DMS79 (cell line): ENCODE measurements at regions not wholly inside any gene's neighbourhood (a gene's known extent, or its start where the extent isn't known, plus 50 kb on each side); places are given as distances from the start of the nearest gene placed in this dataset.

ENCODE experiments used
- DNase-seq: peaks from one replicate; lab custom pipeline; 2025; lab: John Stamatoyannopoulos, UW

DNA sequence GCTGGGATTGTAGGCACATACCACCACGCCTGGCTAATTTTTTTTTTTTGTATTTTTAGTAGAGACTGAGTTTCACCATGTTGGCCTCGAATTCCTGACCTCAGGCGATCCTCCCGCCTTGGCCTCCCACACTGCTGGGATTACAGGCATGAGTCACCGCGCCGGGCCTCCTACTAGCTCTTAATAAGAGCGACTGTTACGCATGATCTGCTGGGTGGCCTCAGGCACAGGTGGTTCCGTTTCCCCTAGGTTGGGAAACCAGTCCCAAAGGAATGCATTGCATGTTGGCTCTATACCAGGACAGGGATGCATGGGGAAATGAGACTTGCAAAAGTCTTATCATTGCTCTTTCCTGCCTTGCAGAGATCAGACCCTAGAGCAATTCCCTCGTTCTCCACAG is 184.7 kb upstream of the PPP1R26 start:
- no peak for DNase-seq

DNA sequence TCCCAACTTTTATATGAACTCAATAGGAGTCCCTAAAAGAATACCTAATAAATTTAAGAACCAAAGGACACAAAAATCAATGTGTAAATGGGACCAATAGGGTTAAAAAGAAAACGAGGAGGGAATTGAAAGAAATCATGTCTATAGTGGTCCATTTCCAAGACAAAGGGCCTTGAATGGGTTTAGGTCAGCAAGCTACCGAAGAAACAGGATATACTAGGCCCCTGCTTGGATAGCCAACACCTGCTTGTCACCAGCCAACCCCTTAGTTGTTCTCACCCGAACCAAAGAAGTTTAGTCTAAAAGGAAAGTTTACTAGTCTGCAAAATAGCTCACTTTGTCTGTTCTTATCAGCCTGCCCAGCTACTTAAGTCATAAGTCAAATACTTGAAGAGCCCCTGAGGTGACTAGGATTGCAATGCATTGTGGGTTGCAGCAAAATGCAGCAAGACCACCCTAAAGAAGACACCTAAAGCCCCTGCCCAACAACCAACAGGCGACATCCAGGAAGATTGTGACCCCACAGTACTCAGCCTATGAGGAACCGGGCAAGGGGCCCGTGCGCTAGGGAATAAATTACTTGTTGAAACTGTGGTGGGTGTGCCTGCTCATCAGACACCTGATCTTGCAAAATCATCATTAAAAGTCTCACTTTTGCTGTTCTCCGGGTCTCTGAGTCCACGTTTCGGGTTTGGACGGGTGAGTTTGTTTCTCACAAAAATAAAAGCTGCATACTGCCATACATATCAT is 183.9 kb upstream of the PPP1R26 start:
- no peak for DNase-seq

DNA sequence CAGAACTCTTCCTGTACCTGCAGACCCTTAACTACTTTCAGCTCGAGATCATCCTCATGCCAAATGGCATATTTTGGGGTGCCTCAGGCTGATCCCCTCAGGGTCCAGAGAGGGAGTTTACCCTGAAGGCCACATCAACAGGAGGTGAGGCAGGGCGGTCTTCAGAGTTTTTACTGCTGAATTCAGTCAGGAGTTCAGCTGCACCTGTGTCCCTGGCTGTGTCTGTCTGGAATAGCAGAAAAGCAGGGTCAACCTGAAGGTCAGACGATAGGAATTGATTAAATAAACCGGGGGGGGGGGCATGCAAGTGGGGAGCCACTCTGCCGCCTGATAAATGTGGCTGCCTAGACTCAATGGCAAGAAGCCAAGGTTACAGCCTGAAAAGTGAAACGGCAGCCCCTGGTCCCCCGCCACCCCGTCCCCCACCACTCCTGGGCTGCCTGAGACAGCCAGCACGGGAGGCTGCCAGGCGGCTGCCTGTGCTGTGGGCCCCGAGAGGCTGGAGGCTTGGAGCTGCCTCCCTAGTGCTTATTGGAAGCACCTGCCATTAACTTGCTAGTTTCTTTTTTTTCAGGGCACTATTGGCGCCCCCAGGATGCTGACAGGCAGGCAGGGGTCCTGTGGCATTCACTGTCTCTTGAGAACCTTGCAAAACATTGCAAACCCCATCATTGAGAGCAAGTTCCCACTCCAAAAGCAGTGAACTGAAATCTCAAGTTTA is 182.7 kb upstream of the PPP1R26 start:
- no peak for DNase-seq

DNA sequence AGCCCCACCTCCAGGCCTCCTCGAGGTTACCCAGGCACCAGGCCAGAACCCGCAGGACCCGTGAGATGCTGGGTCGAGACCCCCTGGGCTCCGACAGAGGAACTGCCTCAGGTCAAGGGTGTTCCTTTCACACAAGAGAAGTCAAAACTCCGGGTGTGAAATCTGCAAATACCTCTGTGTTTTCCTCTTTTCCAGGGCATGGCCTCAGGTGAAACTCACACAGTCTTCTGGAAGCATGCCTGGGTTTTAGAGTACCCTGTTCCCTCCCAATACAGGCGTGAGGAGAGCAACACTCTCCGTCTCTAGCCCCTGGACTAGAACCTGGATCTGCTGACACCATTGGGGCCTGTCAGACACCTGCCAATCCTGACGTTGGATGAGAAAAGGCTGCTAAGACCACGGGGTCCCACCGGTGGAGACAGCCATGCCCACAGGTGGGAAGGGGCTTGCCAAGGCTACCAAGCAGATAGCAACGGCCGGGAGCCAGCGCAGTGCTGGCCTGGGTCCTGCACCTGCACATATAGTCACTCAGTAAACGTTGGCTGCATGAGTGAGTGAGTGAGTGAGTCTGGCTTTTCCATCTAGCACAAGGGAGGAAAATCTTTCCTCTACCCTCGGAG is 182.0 kb upstream of the PPP1R26 start:
- DNase-seq = peak; percentile 88

DNA sequence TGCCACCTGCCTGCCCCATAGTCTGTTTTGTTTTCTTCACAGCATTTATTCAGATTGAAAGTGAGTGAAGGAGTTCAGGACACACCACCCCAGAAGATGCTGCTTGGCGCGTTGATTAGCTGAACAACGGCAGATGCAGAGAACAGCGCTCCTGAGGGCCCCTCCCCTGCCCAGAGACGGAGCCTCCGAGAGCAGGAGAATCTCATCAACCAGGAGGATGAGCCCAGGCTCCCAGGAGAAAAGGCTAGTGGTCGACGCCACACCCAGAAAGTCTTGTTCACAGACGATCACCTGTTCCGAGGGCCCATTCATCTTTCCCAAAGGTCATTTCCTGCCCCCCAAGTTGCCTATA is 180.4 kb upstream of the PPP1R26 start:
- DNase-seq = no peak

DNA sequence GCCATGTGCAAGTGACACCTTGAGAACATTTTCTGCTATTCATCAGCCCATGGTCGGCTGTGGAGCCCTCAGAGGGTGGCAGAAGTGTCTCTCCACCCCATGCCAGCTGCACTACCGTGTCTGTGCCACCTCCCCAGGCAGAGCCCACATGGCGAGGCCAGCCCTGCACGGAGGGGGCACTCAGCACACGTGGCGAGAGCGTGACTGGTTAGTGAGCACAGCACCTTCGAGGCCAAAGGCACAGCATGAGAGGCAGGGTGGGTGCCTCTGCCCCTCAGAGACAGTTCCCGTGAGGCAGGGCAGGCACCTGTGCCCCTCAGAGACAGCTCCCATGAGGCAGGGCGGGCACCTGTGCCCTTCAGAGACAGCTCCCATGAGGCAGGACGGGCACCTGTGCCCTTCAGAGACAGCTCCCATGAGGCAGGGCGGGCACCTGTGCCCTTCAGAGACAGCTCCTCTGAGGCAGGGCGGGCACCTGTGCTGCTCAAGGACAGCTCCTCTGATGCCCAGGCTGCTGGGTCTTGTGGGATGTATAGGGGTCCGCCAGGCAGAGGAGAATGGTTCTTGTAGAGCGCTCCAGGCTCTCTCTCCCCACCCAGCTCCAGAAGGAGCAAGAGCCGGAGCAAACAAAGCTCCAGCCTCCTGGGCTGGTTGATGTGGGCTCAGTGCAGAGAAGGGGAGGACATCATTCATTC is 179.8 kb upstream of the PPP1R26 start:
- DNase-seq = no peak

DNA sequence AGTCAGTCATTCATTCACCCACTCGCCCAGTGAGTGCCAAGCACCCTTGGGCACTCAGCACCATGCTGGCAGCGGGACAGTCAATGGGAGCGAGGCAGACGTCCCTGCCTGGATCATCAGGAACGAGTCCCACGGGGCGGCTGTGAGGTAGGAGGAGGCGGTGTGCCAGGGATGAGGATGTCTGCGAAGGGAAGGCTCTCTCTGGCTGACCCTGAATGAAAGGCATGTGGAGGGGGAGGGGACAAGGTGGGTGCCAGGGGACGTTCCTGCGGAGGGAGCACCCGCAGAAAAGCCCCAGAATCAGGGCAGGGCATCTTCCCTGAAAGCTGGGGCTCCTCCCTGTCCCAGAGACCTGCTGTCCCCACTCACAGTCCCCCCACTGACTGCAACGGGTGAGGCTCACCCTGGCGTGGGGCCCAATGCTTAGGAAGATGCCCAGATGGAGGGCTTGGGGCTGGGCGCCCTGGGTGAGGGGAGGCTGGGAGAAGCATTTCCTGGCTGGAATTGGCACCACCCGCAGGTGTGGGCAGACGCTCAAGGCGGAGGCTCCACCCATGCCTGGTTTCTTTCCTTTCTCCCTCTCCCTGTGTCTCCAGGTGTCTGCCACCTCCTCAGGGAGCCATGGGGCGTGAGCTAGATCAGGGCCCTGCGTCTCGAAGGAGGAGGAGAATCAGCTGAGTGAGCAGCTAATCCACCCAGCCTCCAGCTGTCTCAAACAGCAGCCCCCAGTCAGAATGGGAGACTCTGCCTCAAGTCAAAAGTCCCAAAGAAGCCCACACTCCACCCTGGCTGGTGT is 179.0 kb upstream of the PPP1R26 start:
- peak; percentile 79 for DNase-seq

DNA sequence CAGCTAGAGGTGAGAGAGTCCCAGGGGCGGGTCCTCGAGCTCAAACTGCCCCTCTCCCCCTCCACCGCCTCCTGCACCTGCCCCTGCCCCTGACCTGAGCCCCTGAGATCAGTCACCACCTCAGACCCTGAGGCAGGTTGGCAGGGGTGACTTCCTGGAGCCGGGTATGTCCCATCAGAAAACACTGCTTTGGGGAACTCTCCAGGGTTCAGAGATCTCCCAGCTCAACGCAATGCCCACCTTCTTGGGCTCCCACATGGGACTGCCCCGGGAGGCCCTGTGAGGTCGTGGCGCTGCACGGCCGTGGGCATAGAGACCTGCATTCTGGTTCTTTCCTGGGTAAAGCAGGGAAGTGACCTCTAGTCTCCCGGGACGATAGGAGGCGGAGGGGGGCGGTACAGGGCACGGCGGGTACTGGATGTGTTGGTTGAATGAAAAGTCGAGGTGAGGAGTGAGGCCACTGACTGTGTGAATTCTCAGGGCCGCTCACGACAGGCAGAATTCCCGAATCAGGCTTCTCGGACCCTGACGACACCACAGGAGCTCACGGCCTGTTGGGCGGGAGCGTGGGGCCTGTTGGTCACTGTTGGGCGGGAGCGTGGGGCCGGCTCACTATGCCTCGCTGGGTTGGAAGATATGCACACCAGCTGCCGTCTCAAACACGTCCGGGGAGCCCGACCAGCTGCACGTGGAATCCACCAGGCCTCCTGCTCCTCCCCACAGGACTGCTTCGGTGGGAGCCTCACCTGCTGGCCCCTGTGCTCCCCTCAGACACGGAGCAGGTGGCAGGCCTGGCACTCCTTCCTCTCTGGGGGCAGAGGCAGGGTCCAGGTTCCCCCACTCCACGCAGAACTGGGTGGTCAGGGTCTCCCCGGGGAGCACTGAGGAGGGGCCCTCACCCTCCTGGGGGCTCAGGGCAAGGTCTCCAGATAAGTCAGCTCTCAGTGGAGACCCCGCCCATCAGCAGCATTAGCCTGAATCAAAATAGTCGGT is 178.0 kb upstream of the PPP1R26 start:
- no peak for DNase-seq

DNA sequence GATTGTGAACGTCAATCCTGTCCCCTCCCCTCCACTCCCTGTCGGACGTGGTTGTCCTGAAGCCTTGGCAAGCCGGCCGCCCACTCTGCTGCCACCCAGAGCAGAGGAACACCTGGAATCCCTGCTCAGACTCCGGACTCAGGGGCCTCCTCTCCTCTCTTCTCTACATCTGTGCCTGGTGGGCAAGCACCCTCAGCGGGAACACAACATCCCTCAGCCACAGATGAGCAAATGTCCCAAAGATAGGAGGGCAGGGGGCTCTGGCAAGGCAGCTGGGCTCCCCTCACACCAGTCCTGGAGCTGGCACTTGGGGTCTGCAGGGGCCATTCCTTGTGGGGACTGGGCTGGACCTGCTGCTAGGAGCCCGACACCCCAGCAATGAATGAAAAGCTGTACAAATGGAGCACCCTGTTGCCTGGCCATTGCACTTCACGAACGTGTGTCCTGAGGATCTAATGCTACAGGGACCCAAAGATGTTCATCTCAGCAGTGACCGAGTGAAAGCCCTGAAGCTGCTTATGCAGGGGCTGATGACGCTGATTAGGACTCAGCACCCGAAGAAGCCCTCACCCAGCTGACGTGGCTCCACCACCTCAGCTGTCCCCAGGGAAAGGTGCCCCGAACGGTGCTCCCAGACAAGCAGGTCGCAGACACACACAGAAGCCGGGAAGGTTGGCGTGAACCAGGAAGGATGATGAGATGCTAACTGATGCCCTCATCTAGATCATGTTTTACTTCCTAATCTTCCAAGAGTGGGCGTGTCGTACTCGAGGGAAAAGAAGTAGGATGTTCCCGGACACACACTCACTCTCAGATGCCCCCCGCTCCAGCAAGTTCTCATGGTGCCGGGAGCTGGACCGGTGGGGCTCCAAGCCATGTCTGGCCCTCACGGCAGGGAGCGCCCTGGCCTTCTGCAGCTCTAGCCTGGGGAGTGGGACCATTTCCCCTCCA is 177.0 kb upstream of the PPP1R26 start:
- DNase-seq = no peak

DNA sequence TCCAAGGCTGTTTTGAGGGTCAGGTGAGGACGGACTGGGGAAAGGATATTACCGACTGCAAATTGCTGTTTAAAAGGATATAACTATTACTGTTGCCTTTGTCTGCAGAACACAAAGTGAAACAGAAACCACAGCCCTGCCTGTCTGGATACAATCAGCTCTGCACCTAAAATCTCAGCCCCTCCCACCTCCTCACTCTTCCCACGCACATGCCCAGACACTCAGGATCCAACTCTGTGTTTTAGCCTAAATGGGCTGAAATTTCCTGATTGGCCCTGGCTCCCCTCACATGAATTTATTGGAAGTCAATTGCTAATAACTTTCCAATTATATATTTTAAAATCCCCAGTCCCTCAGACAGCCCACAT is 176.3 kb upstream of the PPP1R26 start:
- DNase-seq = no peak

DNA sequence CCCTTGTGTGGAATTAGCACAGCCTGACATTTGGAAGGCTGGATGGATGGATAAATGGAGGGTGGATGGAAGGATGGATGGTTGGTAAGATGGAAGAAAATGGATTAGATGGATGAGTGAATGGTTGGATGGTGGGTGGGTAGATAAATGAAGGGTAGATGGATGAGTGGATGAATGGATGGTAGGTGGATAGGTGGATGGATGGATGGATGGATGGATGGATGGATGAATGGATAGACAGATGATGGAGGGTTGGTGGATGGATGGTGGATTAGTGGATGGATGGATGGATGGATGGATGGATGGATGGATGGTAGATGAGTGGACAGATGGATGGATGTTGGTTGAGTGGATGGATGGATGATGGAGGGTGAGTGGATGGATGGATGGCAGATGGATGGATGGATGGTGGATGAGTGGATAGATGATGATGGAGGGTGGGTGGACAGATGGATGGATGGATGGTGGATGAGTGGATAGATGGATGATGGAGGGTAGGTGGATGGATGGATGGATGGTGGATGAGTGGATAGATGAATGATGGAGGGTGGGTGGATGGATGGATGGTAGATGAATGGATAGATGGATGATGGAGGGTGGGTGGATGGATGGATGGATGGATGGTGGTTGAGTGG is 175.6 kb upstream of the PPP1R26 start:
- no peak for DNase-seq

DNA sequence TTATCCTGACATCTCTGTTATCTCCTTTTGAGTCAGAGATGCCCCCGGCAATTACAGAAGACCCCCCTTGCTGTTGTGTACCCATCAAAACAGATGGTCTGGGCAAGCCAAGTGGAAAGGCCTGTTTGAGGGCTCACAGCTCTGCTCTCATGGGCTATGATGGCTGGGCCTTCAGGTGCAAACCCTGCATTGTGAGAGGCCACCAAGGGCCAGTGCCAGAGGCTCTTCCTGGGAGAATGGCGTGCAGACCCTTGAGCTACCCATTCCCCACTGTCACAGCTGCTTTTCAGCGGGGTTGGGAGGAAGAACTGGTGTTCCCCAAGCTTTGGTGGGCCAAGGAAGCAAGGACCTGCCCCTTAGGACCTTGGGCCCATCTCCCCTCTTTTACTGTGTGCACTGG is 174.7 kb upstream of the PPP1R26 start:
- no peak for DNase-seq

DNA sequence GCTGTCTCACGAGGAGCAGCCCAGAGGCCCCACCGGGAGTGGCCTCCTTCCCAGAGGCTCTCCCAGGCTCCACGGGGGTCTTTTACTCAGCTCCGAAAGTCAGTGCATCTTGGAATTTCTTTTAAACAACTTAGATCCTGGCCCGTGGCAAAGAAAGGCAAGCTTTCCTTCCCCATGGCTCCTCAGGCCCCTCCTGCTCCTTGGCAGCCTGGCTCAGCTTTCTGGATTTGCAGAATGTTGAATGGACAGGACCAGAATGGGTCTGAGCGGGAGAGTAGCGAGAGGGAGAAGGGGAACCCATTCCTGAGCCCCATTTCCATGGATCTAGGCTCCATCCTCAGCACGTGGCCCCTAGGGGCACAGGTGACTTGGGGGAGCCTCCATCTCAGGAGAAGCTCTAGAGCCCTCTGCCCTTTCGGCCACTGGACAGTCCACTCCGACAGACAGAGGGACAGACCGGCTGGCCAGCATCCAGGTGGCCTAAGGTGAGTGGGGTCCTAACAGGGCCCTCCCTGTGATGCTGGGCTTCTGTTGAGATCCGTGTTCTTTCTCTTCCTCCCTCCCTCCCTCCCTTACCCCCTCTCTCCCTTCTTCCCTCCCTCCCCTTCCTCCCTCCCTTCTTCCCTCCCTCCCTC is 173.9 kb upstream of the PPP1R26 start:
- DNase-seq = no peak

DNA sequence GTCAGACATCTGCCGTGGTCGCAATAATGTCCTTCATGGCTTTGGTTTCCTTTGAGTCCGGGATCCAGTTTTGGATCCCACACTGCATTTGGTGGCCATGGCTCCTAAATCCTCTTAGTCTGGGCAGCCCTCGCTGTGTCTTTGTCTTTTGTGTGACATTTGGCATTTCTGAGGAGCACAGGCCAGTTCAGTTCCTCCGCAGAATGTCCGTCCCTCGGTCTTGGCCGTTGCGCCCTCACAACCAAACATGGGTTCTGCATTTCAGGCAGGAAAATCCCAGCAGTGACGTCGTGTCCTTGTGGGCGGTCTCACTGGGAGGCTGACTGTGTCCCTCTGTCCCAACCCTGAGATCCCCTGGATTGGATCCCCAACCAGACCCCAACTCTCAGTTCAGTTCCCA is 172.9 kb upstream of the PPP1R26 start:
- DNase-seq = no peak

DNA sequence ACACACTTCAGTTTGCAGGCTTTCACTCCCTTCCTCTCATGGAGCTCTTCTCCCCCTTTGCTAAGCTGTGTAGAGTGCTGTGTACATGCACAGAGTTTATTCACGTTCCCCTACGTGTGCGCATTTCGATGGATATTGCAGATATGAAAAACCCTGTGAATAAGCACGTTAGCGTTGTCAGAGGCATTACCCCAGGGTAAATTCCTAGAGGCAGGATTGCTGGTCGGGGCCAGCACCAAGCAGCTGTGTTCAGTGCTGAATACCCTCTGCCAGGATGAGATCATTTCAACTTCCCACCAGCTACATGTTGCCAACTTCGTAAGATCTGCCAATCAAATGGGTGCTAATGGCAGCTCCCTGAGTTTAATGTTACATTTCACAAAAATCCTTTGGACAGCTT is 172.3 kb upstream of the PPP1R26 start:
- peak; percentile 47 for DNase-seq

DNA sequence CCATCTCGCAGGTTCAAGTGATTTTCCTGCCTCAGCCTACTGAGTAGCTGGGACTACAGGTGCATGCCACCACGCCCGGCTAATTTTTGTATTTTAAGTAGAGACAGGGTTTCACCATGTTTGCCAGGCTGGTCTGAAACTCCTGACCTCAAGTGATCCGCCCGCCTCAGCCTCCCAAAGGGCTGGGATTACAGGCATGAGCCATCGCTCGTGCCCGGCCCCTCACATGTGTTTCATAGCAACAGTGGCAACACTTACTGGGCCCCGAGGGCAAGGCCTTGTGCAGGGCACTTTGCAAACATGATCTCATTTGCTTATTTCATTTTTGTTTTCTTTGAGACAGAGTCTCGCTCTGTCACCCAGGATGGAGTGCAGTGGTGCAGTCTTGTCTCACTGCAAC is 171.7 kb upstream of the PPP1R26 start:
- DNase-seq = peak; percentile 41

DNA sequence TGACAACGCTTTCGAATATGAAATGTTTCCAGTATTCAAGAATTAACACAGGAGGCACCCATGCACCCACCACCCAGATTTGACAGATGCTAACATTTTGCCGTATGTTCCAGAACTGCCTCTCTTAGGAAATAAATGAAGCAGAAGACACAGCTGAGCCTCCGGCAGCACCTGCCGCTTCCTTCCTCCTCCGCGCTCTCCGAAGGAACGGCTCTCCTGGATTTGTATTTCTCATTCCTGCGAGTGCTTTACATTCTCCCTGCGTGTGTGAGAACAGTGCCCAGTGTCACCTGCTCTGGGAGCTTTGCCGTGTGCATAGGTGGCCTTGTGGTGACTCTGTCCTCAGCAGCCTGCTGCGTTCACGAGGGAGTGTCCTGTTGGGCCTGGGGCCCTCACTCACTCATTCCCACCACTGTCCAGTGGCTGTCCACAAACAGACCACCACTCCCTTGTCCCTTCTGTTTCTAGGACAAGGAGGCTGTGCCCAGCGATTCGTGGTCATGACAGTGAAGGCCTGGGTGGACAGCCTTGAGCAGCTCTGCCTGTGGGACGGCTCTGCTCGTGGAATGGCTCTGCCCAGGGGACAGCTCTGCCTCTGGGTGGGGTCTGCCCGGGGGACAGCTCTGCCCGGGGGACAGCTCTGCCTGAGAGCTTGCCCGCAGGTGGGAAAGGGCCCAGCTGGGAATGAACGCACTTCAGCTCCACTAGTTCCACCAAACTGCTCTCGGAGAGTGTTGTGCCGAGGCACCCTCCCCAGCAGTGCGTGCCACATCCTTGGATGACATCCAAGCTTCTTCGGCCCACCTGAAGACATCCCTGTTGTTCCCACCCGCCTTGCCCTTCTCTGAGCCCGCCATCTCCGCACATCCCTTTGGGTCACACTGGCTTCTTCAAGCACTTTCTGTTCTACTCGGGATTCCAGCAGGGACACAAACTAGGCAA is 170.5 kb upstream of the PPP1R26 start:
- DNase-seq = peak; percentile 86

DNA sequence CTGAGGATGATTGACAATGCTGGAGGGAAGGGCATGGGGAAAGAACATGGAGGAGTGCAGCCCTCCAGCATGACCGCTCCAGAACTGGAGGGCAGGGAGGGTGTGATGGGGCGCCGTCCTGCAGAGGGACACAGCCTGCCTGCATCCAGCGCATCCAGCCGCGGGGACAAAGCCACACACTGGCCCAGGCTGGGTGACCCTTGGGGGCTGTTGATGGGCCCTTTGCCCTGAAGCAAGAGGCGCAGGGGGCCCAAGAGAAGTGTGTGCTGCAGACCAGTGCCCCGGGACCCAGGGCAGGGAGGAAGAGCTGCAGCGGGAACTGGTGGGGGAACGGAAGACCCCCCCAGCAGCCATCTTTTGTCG is 169.8 kb upstream of the PPP1R26 start:
- no peak for DNase-seq
